GM19240 (cell line): ENCODE measurements at regions not wholly inside any gene's neighbourhood (a gene's known extent, or its start where the extent isn't known, plus 50 kb on each side); places are given as distances from the start of the nearest gene placed in this dataset.

Experiments
- DNase-seq: peaks from one replicate; pipeline ENCODE4 v3.0.0; 2011; ENCODE audit warnings: low spot score; ENCODE audit not compliant: insufficient read length

DNA sequence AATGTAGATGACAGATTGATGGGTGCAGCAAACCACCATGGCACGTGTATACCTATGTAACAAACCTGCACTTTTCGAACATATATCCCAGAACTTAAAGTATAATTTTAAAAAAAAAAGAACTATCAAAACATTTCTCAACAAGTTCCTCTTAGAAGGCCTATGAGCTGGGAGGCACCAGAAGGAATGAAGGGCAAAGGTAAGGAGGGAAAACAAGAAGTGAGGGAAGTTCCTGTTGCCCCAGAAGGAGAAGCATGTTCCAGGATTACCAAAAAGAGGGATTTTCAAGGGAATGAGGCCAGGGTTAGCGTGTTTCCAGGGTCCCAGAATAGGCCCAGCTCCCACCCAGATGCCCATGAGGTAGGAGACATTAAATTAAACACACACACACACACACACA, 361.0 kb downstream of the SETD4 start:
- DNase-seq = no peak

GRCh38 chr21:35697321-35697808, 363.0 kb downstream of the SETD4 start:
- DNase-seq = no peak

DNA sequence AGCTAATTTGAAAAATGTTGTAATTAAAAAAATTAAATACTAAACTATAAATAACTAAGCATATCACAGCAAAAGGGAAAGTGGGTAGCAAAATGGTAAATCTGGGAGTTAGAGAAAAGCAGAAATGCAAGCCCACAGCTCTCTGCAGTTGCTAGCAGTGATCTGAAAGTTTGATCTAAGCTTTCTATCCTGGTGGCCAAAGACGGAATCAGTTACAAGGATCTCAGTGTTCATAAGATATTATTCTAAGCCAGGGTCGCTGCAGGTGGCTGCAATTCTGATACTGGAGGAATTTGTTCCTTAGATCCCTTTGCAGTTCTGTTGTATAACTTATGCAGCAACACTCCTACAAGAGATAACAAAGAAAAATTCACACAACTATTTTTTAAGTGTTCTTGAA, 363.7 kb downstream of the SETD4 start:
- no peak for DNase-seq

GRCh38 chr21:35692311-35692710, 368.0 kb downstream of the SETD4 start:
- no peak for DNase-seq

- no peak for DNase-seq
These were observed 369.9 kb downstream of the SETD4 start for GRCh38 chr21:35690436-35690835.

DNA sequence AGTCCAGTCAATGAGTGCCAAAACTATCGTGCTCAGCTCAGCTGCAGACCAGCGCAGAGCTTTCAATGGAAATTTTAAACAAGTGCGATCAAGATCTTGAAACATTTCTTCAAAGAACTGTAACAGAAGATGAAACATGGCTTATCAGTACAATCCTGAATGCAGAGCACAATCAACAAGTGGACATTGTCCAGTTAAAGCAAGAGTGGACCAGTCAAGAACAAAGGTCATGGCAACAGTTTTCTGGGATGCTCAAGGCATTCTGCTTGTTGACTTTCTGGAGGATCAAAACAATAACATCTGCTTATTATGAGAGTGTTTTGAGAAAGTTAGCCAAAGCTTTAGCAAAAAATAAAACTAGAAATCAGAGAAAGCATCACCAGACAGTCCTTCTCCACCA, 374.2 kb downstream of the SETD4 start:
- no peak for DNase-seq

GRCh38 chr21:35683664-35684304, 376.5 kb downstream of the SETD4 start:
- DNase-seq = no peak

- no peak for DNase-seq
These were observed 377.3 kb downstream of the SETD4 start for GRCh38 chr21:35682904-35683549.

GRCh38 chr21:35681946-35682345, 378.4 kb downstream of the SETD4 start:
- DNase-seq = no peak

GRCh38 chr21:35679076-35679475, 381.2 kb downstream of the SETD4 start:
- DNase-seq = no peak

DNA sequence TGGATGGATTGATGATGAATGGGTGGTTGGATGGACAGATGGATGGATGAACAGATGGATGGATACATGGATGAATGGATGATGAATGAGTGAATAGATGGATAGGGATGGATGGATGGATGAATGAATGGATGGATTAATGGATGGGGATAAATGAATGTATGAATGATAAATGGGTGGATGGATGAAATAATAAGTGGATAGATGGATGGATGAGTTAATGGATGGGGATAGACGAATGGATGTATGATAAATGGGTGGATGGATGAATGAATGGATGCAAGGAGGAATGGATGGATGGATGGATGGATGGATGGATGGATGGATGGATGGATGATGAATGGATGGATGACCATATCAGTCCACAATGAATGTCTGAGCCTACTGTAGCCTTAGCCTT, 381.9 kb downstream of the SETD4 start:
- DNase-seq = no peak

DNA sequence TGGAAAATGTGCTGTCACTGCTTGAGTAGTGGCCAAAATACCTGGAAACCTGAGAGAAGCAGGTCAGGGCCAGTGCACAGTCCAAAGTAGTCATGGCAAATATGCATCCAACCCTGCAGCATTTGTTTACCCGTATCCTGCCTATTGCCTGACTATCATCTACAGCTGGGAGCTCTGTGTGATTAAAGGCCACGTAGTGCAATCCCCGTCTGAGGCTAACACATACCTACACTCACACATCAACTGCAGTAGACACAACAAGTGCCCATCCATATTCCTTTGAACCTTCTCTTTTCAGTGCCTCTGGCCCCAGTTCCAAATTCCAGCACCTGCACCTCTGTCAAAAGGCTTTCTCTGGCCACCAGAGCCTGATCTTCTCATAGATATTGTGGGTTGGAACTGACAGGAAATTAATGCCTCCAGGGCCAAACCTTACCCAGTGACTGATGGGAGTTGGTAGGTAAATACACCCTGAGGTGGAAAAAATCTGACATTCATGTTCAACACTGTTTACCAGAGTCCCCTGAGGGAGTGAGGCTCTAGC, 383.0 kb downstream of the SETD4 start:
- no peak for DNase-seq

GRCh38 chr21:35674895-35675470, 385.3 kb downstream of the SETD4 start:
- no peak for DNase-seq

DNA sequence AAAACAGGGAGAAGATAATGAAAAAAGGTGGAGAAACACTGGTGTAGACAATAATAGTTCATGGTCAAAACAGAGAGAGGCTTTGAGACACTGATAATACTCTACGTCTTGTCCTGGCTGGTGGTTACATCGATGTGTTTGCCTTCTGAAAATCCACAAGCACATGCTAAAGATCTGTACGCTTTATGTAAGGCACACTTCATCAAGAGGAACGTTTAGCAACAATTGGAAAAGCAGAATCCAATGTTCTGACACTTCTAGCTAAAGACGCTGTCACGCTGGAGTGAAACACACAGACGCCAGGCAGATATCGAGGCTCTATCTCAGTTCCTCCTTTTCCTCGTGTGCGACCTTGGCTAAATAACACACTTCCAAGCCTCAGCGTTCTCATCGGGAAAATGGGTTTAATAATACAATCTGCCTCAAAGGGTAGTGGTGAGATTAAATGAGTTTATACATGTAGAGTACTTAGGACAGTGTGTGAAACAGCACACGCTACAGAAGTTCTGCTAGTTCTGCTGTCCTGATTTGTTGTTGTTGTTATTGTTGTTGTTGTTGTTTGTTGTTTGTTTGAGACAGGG, 386.1 kb downstream of the SETD4 start:
- no peak for DNase-seq

- DNase-seq = no peak
These were observed 388.0 kb downstream of the SETD4 start for GRCh38 chr21:35672313-35672712.

DNA sequence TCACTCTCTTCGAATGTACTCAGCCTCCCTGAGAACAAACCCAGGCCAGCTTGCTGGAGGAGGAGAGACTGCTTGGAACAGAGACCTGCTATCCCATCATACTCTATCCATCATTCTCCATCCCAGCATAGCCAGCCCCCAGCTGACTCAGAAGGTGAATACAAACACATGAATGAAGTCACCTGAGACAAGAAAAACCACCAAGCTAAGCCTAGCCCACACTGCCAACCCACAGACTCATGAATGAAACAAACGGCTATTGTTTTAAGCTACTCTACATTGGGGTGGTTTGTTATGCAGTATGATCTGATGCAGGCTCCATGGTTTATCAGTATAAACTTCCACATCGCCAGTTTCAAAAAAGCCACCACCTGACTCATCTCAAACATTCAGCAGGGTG, 395.6 kb downstream of the SETD4 start:
- no peak for DNase-seq

DNA sequence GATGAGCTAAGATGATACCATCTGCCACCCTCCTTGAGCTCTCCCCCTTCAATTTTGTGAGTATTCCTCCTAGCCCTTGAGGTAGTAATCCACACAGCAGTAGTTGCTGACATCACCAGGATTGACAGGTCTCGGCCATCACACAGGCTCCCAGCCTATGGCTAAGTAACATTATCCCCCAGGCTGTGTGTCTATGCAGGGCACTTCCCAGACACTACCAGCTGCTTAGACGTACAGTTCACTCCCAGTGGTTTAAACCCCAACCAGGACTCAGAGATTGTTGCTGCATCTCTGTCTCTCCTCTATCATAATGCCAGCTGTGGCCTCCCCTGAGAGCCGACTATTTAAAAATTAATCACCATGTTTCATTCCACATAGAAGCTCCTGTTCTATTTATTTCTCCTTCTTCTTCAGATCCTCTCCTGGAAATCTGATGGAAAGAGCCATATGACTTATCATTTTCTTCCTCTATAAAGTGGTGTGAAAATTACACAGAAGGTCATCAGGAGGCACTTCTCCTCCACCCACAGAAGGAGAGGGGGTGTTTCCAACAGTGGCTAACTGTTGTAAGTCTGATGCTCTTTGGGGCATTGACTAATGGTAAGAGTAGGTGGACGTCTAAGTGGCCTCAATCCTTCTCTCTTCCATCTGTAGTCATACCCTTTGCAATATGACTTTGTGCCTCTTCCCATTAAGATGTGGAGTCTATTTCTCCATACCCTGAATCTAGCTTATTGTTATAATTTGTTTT, 396.3 kb downstream of the SETD4 start:
- DNase-seq = no peak

- no peak for DNase-seq
These were observed 402.1 kb downstream of the SETD4 start for GRCh38 chr21:35658242-35658641.

DNA sequence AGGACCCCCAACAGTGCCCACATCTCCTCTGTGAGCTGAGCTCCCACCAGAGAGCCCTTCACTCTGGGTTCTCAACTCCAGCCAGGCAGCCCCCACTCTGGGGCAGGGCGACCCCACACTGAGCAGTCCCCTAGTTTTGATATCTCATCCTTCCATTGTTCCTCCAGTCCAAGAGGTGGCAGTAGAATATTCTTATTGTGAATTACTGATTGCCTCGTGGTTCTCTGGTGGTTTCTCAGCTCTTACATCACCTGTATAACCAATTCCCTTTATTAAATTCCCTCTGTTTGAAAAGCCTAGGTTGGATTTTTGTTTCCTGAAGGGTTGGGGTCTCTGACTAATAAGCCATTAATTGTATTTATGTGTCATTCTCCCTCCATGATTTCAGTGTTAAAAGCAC, 407.5 kb downstream of the SETD4 start:
- DNase-seq = no peak

DNA sequence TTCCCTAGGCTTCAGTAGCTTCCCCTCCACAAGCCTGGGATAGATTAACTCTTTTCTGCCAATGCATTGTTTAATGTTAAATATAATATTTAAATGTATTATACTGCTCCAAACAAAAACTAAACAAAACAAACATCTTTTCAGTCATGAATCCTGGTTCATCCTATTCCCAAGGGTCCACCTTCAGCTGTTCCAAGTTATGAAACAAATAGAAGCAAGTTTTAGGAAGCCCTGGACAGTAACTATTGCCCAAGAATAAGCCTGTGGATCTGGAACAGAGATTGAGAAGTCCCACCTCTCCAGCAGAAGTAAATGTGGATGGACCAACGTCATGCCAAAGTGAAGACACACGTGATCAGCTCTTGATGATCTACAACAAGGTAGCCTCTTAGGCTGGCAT, 408.1 kb downstream of the SETD4 start:
- DNase-seq = no peak

- DNase-seq = no peak
These were observed 409.1 kb downstream of the SETD4 start for GRCh38 chr21:35651196-35651595.

GRCh38 chr21:35649186-35649585, 411.1 kb downstream of the SETD4 start:
- DNase-seq = no peak
